8988T (cell line): ENCODE measurements at regions not wholly inside any gene's neighbourhood (a gene's known extent, or its start where the extent isn't known, plus 50 kb on each side); places are given as distances from the start of the nearest gene placed in this dataset.
"Not testable (repeated sequence)": the region's sequence is repeated elsewhere in the genome, so short reads cannot be mapped to it uniquely, and the experiment has no call there.

Experiments
- DNase-seq: peaks from one replicate; pipeline ENCODE4 v3.0.0; 2011

DNA sequence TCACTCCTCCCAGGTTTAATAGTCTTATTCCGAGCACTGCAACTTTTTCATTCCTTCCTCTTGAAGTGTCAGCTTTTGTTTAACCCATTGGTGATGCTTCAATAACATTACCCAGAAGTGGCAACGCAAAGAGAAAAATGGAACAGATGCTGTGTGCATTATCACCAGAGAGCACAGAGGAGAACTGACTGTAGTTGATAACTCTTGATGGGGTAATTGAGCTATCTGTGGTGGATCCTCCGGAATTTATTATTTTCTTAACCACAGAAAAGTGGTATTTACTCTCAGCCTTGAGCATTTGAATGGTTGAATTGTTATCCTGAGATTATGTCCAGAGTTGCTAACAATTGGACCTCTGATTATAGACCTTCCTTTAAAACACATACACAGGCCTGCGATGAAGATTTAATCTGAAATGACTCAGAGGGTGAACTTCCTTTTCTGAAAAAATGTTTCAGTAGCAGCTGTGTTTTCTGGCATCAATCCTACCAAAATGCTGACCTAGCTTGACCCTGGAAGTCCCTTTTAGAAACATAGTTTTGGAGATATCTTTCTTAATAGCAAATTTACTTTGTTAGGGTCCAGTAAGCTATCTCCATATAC, 1584.4 kb upstream of the LRRTM3 start:
- no peak for DNase-seq

DNA sequence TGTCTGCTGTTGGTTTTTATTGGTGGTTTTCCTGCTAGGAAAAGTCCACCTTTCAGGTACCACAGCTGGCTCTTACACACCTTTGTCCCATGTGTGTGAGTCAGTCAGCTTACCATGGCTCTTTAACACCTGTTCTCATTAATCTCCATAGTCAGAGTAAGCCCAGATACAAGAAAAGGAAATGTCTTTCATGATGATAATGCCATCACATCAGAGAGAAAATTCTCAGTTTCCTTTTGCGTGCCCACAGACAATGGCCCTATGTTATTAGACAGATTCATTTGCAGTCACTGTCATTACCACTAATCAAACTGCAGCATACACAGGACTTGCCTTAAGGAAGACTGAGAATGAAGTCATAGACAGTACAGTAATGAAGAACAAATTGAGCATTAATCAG, 1583.6 kb upstream of the LRRTM3 start:
- no peak for DNase-seq

- DNase-seq, result no peak
Observed at GRCh38 chr10:65346466-65346865, 1579.4 kb upstream of the LRRTM3 start.

DNA sequence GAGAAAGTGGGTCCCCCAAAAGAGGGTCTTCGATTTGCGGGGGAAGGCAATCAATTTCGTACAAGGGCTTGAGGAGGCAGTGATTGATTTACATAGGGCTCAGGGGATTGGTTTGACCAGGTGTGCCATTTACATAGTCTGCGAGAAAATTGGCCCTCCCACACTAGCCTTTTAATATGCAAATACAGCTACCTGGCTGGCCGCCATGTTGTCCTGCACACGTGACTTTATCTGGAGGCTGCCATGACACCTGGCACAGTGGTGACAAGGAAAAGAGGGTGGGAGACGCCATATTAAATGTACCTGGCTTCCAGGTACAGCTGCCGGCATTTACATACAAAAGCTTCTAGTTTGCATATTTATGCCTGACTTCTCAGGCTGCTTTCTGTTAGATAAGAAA, 1577.2 kb upstream of the LRRTM3 start:
- DNase-seq, result no peak

GRCh38 chr10:65350611-65351010, 1575.2 kb upstream of the LRRTM3 start:
- no peak for DNase-seq

GRCh38 chr10:65355141-65355680, 1570.6 kb upstream of the LRRTM3 start:
- no peak for DNase-seq

GRCh38 chr10:65358565-65358964, 1567.3 kb upstream of the LRRTM3 start:
- DNase-seq, result peak; percentile 12

DNA sequence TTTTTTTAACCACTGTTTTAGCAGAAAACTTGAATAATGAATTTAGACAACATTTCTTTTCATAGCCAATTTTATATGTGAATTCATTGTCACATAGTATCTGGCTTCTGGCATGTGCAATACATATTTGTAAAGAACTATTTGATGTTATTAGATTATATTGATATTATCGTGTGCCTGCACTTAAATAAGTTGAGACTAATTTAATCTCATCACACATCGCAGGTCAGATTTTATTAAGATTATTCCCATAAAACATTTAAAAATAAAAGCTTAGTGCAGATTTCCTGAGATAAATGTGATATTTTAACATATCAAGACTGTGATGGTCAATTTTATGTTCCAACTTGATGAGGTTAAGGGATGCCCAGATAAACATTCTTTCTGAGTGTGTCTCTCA, 1565.3 kb upstream of the LRRTM3 start:
- no peak for DNase-seq

DNA sequence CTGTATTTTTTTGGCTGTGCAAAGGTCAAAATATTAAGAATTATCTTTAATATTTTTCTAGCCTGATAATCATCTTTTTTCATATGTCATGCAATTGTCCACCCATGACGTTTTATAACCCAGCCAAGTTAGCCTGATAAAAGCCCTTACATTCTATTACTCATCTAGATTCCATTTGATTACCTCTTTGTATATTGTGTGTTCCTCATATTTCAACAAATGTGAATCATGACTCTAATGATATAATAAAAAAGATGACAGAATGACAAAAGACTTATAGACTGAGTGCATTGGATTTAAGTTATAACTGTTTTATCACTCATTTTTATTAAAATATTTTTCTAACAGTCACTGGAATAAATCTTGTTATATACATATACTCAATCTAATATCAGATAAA, 1560.0 kb upstream of the LRRTM3 start:
- no peak for DNase-seq

GRCh38 chr10:65367706-65368105, 1558.1 kb upstream of the LRRTM3 start:
- no peak for DNase-seq

DNA sequence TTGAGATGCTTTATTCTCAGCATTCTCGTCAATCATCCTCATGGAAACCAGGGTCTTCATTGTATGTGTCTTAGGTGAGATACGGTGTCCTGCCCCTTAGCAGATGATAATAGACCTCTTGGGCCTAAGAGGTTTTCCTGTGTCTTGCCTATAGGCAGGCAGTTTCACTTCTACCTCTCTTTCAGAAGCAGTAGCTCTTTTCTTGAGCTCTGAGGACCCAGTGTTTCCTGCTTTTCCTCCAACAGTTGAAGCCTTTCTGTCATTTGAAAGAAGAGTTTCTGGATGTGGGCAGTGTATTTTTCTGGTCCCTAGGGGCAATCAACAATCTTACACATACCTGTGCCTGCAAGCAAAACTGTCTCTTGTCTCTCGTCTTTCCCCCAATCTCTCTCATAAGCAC, 1550.3 kb upstream of the LRRTM3 start:
- no peak for DNase-seq

DNA sequence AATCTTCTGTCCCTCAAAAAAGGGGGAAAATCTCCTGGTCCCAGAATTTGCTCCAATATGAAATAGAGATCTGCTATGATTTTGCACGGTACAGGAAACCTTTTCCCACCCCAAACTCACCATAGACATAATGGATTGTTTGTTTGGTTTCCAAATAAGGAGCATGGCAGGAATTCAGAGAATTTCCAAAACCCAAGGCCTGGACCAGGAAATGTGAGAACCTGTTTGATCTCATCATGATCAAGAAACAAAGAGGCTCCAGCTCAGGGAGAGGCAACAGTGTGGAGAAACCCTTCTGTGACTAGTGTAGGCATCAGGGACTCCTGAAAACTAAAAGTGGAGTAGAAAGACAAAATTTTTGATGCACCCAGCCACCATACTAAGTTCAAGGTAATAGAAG, 1548.1 kb upstream of the LRRTM3 start:
- no peak for DNase-seq

GRCh38 chr10:65394502-65395297, 1531.1 kb upstream of the LRRTM3 start:
- DNase-seq, result no peak

- no peak for DNase-seq
Observed at GRCh38 chr10:65395631-65396030, 1530.2 kb upstream of the LRRTM3 start.

- DNase-seq, result no peak
Observed at GRCh38 chr10:65396997-65397396, 1528.8 kb upstream of the LRRTM3 start.

- no peak for DNase-seq
Observed at GRCh38 chr10:65408401-65408800, 1517.4 kb upstream of the LRRTM3 start.

DNA sequence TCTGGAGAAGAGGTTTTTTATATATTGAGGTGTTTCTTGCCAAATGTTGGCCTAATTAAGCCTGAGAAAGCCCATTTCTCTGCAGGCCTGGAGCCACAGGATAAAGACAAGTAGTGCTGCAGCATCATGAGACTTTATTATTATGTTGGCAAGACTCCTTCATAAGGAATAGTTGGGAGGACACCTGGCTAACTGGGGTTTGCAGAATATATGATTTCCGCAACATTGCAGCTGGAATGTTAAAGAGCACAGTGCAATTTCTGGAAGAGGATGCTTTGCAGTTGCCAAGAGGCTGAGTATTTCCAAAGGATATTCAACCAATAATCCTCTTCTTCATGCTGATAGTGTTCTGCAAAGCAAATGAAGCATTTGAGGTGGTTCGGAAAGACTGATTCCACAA, 1512.8 kb upstream of the LRRTM3 start:
- no peak for DNase-seq

DNA sequence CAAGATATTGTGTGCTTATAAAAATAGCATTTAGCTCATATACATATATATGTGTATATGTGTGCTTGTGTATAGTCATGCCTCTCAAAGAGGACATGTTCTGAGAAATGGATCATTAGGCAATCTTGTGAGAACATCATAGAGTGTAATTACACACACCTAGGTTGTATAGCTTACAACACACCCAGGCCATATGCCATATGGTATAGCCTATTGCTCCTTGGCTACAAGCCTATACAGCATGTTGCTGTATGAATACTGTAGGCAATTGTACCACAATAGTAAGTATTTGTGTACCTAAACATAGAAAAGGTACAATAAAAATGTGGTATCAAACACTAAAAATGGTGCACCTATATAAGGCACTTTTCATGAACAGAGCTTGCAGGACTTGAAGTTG, 1510.5 kb upstream of the LRRTM3 start:
- DNase-seq, result no peak

DNA sequence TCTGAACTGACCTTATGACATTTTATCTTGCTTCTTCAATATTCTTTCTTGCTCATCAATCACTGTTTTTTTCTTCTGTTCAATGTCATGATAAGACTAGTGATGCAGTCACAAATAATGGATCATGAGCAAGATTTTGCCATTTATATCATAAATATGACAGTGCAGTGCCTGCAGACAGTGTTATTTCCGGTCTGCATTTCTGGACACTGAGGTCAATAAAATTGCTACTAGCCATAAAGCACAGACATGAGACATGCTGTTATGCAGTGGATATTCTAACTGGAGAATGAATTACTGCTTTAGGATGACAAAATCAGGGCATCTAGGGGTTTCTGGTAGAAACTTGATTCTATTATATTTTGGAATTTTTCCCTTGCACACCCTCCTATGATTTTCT, 1509.7 kb upstream of the LRRTM3 start:
- no peak for DNase-seq

DNA sequence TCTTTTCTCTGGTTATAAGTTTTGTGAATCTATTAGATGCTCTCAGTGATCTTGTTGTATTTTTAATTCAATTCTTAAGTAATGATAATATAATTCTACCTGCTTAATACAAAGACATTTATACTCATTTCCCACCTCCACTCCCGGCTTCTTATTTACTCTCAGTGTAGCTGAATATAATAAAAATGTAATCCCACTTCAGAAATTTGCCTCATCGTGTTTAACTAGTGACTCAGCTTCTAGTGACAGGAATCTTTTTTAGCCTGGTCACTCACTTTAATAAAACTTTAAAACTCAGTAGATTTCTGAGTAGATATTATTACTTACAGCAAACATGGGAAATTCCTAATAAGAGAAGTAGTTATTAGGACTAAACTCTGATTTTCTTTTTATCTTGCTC, 1506.2 kb upstream of the LRRTM3 start:
- no peak for DNase-seq

GRCh38 chr10:65423043-65423442, 1502.8 kb upstream of the LRRTM3 start:
- DNase-seq, result no peak

- DNase-seq, result not testable (repeated sequence)
Observed at GRCh38 chr10:65429381-65429780, 1496.5 kb upstream of the LRRTM3 start.

GRCh38 chr10:65430979-65431378, 1494.9 kb upstream of the LRRTM3 start:
- no peak for DNase-seq

DNA sequence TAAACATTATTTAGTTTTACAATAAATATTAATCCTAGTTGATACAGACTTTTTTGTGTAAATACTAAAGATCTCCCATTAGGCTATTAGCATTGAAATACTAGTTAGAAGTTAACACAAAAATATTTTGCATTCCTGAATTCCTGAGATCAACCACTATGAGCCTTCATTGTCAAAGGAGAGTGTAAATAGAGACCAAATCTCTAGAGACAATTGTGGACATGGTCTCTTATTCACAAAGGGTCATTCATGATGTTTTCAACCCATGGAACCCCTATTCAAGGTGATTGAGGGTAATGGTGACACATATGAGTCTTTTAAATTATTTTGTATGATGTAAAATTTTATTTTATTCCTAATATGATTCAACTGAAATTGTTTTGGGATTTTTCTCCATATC, 1454.8 kb upstream of the LRRTM3 start:
- DNase-seq, result no peak

GRCh38 chr10:65482848-65483247, 1443.0 kb upstream of the LRRTM3 start:
- DNase-seq, result no peak
